Endothelial cell of hepatic sinusoid (primary cell): ENCODE measurements at regions not wholly inside any gene's neighbourhood (a gene's known extent, or its start where the extent isn't known, plus 50 kb on each side); places are given as distances from the start of the nearest gene placed in this dataset.

Source experiments
- in situ Hi-C: cut with HindIII; loops from 2 replicates; pipeline ENCODE4 v1.10.0; 2017; ENCODE audit warnings: low sequenced_read_pairs

- in situ Hi-C loops = no loop called here
Observed at GRCh38 chr16:62676306-62676705, 640.1 kb upstream of the CDH8 start.

DNA sequence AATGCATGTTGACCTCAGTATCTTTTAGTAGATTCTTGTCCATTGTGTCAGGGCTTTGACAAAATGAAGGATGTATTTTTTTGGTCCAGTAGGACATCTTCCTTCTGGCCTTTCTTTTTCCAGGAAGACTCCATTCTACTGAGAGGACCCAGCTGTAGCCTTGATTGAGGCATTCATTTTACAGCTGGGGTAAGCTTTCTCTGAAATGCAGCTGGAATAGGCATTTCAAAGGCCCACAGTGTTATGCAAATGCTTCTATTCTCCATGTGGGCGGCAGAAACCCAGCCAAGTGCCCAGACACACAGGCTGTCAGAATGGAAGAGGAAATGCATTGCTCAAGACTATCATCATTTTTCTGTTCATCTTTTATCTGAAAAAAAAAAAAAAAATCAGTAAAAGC lies 629.0 kb upstream of the CDH8 start:
- in situ Hi-C loops = no loop called here

- in situ Hi-C loops = no loop called here
Observed at GRCh38 chr16:62664566-62664965, 628.3 kb upstream of the CDH8 start.

GRCh38 chr16:62661435-62661834 lies 625.2 kb upstream of the CDH8 start:
- in situ Hi-C loops = no loop called here

- in situ Hi-C loops = no loop called here
Observed at GRCh38 chr16:62657116-62657515, 620.9 kb upstream of the CDH8 start.

DNA sequence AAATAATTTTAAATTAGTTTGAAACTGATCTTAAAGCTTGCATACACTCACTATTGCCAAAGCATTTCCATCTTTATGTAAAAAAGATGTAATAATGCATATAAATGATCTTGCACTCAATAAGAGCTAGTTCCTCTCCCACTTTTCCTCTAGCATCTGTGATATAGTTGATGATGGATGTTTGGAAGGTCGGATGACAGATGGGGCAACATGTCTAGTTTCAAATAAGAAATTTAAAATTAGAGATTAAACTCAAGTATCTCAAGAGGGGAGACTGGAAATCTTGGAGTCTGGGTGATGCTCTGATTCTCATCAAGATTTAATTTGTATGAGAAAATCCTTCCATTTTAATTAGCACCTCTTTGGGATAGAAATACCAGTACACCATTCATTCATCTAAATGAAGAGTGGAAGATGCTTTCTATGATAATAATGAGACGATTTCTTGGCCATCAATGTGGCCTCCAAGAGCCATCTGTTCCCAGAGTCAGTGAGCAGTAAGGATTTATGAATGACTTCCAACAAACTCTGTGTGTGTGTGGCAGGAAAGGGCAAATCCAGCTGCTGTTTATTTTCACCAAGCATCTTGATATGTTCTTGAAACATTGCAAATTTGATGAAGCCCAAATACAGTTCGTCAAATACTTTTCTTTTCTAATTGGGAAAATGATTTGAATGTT lies 616.3 kb upstream of the CDH8 start:
- in situ Hi-C loops = no loop called here

DNA sequence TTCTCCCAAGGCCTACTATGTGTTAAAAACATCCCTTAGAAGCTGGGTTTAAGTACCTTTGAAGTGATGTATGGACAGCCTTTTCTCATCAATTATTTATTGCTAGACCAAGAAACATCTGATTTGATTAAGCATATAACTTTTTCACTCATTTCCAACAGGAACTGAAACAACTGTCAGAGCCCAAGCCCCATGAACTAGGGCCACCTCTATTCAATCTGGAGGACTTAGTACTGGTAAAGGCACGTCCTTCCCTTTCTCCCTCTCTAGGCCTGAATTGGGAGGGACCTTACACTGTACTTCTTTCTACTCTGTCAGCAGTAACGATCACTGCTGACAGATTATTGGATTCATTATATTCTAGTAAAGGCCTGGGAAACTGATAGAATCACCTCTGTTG lies 612.0 kb upstream of the CDH8 start:
- in situ Hi-C loops = no loop called here

GRCh38 chr16:62644030-62644812 lies 608.0 kb upstream of the CDH8 start:
- in situ Hi-C loops = no loop called here

DNA sequence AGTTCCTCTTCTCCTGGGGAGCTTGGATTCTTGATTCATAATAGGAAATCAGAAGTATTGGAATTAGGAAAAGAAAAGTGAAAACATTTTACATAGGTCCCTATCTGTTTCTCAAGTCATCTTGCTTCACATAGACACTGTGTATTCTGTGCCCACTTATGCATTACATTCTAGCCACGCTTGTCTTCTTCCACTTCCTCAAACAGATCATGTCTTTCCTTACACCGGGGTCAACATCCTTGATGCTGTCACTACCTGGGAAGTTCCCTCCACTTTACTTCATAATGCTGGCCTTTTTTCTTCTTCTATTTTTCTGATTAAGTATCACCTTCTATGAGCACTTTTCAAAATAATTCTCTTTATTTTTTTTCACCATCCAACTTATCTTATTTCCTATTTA lies 606.4 kb upstream of the CDH8 start:
- in situ Hi-C loops = no loop called here

- in situ Hi-C loops = no loop called here
Observed at GRCh38 chr16:62639890-62640289, 603.7 kb upstream of the CDH8 start.

DNA sequence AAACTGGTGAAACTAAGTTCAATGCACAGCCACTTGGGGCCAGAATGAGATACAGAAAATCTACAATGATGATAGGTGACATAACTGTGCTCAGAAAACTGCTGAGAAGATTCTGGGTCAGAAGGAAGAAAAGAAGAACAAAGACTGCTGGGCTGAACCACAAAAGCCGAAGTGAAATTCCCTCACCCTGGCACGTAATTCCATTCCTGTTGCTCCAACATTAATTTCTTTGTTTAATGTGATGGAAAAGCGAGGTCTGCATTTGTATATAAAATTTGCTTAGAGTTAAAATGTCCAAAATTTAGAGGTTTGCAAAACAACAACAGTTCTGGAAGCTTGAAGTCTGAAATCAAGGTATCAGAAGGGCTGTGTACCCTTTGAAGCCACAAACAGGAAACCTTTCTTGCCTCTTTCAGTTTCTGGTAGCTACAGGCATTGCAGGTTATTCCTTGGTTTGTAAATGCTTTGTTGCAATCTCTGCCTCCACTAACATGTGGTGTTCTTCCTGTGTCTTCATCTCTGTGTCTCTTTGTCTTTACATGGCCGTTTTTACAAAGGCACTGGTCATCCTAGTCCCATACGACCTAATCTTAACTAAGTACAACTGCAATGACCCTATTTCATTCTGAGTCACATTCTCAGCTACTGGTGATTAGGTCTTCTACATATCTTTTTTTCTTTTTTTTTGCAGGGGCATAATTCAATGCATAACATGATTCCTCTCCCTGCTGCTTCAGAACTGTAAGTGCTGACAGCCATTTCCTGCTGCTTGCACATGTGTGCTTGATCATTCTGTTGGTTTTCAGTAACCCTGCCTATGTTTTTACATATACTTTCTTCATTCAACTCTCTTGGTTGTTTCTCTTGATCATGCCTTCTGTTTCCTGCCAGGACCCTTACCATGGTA lies 603.0 kb upstream of the CDH8 start:
- in situ Hi-C loops = no loop called here

DNA sequence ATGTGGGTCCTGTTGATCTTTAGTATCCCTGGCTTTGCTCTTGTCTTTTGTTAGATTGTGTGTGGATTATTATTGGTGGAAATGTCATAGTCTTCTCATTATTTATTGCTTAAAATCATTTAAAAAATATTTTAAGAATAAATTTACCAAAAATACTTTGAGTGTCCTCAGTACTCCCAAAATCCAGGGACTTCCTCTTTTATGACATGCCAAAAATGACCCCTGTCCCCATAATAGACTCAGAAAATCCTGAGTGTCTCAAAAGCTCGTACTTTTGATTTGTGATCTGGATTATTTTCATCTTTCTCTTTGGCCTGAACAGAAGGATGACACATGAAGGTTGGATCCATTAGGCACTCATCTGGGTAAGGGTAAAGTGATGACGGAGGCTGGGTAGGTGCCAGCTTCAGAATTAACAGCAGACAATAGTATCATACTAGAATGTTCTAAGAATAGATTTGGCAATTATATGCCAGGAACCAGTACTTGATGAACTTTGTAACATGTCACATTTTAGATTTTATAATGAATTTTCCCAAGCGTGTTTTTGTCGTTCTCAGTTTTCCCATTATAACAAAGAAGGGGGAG lies 602.2 kb upstream of the CDH8 start:
- in situ Hi-C loops = no loop called here

DNA sequence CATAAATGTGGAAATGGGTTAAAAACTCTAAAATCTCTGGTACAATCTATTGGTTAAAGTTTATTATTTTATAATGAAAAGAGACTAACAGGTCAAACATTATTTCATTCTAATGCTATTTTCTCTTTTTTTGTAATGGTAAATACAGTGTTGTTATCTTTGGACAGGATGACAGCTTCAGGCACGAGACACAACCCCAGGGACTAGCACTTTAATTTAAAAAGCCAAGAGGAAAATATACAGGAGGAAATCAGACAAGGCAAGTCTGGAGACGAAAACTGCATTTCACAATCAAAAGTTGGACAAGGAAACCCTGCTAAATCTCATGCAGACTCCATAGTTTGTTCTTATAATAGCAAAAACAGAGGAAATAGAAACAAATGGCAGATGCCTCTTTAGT lies 589.1 kb upstream of the CDH8 start:
- in situ Hi-C loops = no loop called here

DNA sequence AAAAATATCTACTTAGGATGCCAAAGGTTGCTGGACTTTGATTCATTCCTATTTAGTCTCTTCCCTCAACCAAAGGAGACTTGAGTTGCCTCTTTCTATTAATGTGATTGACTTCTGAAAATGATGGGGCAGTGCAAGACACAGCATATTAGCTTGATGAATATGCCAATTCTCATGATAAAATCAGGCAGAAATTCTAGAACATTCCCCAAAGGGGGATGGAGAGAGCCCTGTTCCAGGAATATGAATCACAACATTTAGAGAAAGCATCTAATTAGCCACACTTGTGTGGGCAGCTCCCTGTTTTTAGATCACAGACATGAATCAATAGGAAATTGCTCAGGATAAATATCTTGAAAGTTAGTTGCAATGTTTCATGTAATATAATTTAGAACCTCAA lies 584.0 kb upstream of the CDH8 start:
- in situ Hi-C loops = no loop called here

GRCh38 chr16:62615526-62615925 lies 579.3 kb upstream of the CDH8 start:
- in situ Hi-C loops = no loop called here

GRCh38 chr16:62610291-62610690 lies 574.1 kb upstream of the CDH8 start:
- in situ Hi-C loops = no loop called here

- in situ Hi-C loops = no loop called here
Observed at GRCh38 chr16:62602790-62603189, 566.6 kb upstream of the CDH8 start.

DNA sequence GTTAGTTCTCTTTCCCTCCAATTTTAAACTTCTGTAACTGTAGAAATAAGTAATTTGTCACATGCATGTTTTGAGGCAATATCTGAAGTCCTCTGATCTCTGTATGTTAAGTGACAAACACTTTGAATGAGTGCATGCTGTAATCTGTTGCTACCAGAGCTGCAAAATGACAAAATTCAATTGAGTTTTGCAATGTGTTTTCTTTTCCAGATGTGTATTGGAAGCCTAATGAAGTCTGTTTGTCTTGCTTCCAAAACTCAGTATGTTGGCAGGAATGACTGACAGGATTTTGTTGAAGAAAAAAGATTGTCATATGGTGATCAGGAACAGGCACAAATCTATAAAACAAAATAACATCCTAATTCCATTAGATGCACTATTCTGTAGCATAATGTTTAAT lies 561.6 kb upstream of the CDH8 start:
- in situ Hi-C loops = loop anchor here (10.0 kb wide), 1 partner anchor 657 kb away; no protein-coding TSS in a partner anchor

DNA sequence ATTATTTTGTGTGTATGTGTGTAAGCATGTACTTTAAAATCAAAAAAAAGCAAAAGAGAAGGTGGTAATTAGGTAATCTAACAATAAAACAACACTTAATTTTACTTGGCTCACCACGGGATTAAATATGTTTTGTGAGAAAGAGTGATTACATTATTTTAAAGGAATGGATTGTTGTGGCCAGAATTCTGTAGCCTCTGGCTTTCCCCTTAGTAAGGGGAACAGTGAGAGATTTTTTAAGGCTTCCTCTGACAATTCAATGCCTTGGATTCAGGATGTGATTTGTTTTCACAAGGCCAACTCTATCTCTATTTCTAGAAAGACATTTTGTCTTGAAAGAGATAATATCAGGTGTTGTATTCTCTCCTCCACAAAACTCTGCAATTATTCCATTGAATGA lies 560.3 kb upstream of the CDH8 start:
- in situ Hi-C loops = loop anchor here (10.0 kb wide), 1 partner anchor 658 kb away; no protein-coding TSS in a partner anchor

GRCh38 chr16:62596125-62596524 lies 559.9 kb upstream of the CDH8 start:
- in situ Hi-C loops = loop anchor here (10.0 kb wide), 1 partner anchor 659 kb away; no protein-coding TSS in a partner anchor
